HEK293 (cell line): ENCODE measurements at regions not wholly inside any gene's neighbourhood (a gene's known extent, or its start where the extent isn't known, plus 50 kb on each side); places are given as distances from the start of the nearest gene placed in this dataset.

ENCODE experiments used
- CTCF ChIA-PET: fragments of 350-600 bp; formaldehyde crosslinking; extraction: SDS; loops from one replicate; lab custom pipeline; 2021; ENCODE audit warnings: antibody characterized with exemption; lab: Yijun Ruan, JAX
- POLR2A ChIA-PET: fragments of 300-600 bp; formaldehyde crosslinking; extraction: SDS; loops from one replicate; lab custom pipeline; 2020; ENCODE audit warnings: antibody characterized with exemption, inconsistent platforms; lab: Yijun Ruan, JAX
- H3K27ac ChIP-seq: fragments of 200-500 bp; sonication (Bioruptor generic); 2 replicates; pipeline ENCODE4 v1.5.1; 2014; ENCODE audit warnings: low read depth, low read length, control low read depth, inconsistent platforms; ENCODE audit errors: extremely low read depth
- H3K36me3 ChIP-seq, 2 experiments: fragments of 200-500 bp in 1 of 2; sonication (Bioruptor generic) in 1 of 2; 1 replicate in 1 of 2; 2 replicates in 1 of 2; pipeline ENCODE4 v1.5.1; 2014 to 2017; ENCODE audit warnings: inconsistent platforms in 2 of 2, low read length in 2 of 2; ENCODE audit not compliant: control insufficient read depth in 2 of 2, insufficient read depth in 1 of 2
- H3K4me1 ChIP-seq: fragments of 200-500 bp; sonication (Bioruptor generic); 2 replicates; pipeline ENCODE4 v1.5.1; 2014; ENCODE audit warnings: mild to moderate bottlenecking, low read length, inconsistent platforms; ENCODE audit not compliant: control insufficient read depth, insufficient read depth
- H3K4me3 ChIP-seq: 2 replicates; pipeline ENCODE4 v1.5.1; 2011; ENCODE audit warnings: low read depth, mild to moderate bottlenecking, control low read depth, low read length, moderate library complexity
- H3K9me3 ChIP-seq: fragments of 200-500 bp; sonication (Bioruptor generic); 2 replicates; pipeline ENCODE4 v1.5.1; 2014; ENCODE audit warnings: low read depth, low read length, inconsistent platforms; ENCODE audit not compliant: control insufficient read depth, insufficient read depth
- HOXC10 ChIP-seq: sonication (generic); formaldehyde crosslinking; IDR thresholded peaks from 2 replicates; pipeline ENCODE4 v1.8.1; 2023; ENCODE audit warnings: mild to moderate bottlenecking, missing genetic modification reagents
- INSM2 ChIP-seq: fragments of 450-650 bp; formaldehyde crosslinking; IDR thresholded peaks from 2 replicates; pipeline ENCODE4 v1.5.1; 2016; ENCODE audit warnings: missing biosample characterization, missing genetic modification characterization
- MZF1 ChIP-seq: fragments of 450-650 bp; formaldehyde crosslinking; IDR thresholded peaks from 2 replicates; pipeline ENCODE4 v1.5.1; 2017; ENCODE audit warnings: missing biosample characterization, missing genetic modification characterization, borderline replicate concordance
- OSR2 ChIP-seq: fragments of 450-650 bp; formaldehyde crosslinking; IDR thresholded peaks from 2 replicates; pipeline ENCODE4 v1.5.1; 2016; ENCODE audit warnings: missing biosample characterization, missing genetic modification characterization
- PRDM6 ChIP-seq: fragments of 450-650 bp; formaldehyde crosslinking; IDR thresholded peaks from 2 replicates; pipeline ENCODE4 v1.5.1; 2017; ENCODE audit warnings: missing biosample characterization, missing genetic modification characterization
- SP2 ChIP-seq: fragments of 450-650 bp; formaldehyde crosslinking; IDR thresholded peaks from 2 replicates; pipeline ENCODE4 v1.5.1; 2016; ENCODE audit warnings: missing biosample characterization, missing genetic modification characterization
- SP7 ChIP-seq: fragments of 450-650 bp; formaldehyde crosslinking; IDR thresholded peaks from 2 replicates; pipeline ENCODE4 v1.5.1; 2016; ENCODE audit warnings: missing biosample characterization, missing genetic modification characterization
- WT1 ChIP-seq: fragments of 450-650 bp; formaldehyde crosslinking; IDR thresholded peaks from 2 replicates; pipeline ENCODE4 v1.5.1; 2016; ENCODE audit warnings: missing biosample characterization, missing genetic modification characterization
- YY2 ChIP-seq: fragments of 450-650 bp; formaldehyde crosslinking; IDR thresholded peaks from 2 replicates; pipeline ENCODE4 v1.5.1; 2016; ENCODE audit warnings: missing biosample characterization, missing genetic modification characterization
- ZBTB7A ChIP-seq: fragments of 450-650 bp; formaldehyde crosslinking; IDR thresholded peaks from 2 replicates; pipeline ENCODE4 v1.5.1; 2016; ENCODE audit warnings: low read depth, missing biosample characterization, missing genetic modification characterization
- ZFP3 ChIP-seq: fragments of 450-650 bp; formaldehyde crosslinking; IDR thresholded peaks from 2 replicates; pipeline ENCODE4 v1.5.1; 2016; ENCODE audit warnings: low read depth, missing biosample characterization, missing genetic modification characterization
- ZFP41 ChIP-seq: fragments of 450-650 bp; formaldehyde crosslinking; IDR thresholded peaks from 2 replicates; pipeline ENCODE4 v1.5.1; 2016; ENCODE audit warnings: missing biosample characterization, missing genetic modification characterization, borderline replicate concordance
- ZFP69B ChIP-seq: fragments of 450-650 bp; formaldehyde crosslinking; IDR thresholded peaks from 2 replicates; pipeline ENCODE4 v1.5.1; 2016; ENCODE audit warnings: missing biosample characterization, missing genetic modification characterization
- ZNF140 ChIP-seq: fragments of 450-650 bp; formaldehyde crosslinking; IDR thresholded peaks from 2 replicates; pipeline ENCODE4 v1.5.1; 2016; ENCODE audit warnings: missing biosample characterization, missing genetic modification characterization
- ZNF146 ChIP-seq: fragments of 450-650 bp; formaldehyde crosslinking; IDR thresholded peaks from 2 replicates; pipeline ENCODE4 v1.5.1; 2016; ENCODE audit warnings: missing biosample characterization, missing genetic modification characterization
- ZNF19 ChIP-seq: fragments of 450-650 bp; formaldehyde crosslinking; IDR thresholded peaks from 2 replicates; pipeline ENCODE4; 2016; ENCODE audit warnings: missing biosample characterization, missing genetic modification characterization, low read depth
- ZNF214 ChIP-seq: fragments of 450-650 bp; formaldehyde crosslinking; IDR thresholded peaks from 2 replicates; pipeline ENCODE4 v1.5.1; 2017; ENCODE audit warnings: missing biosample characterization, mild to moderate bottlenecking, missing genetic modification characterization, borderline replicate concordance
- ZNF335 ChIP-seq: fragments of 450-650 bp; formaldehyde crosslinking; conservative IDR thresholded peaks from 2 replicates; pipeline ENCODE4 v1.5.1; 2016; ENCODE audit warnings: missing biosample characterization, missing genetic modification characterization
- ZNF350 ChIP-seq: fragments of 450-650 bp; formaldehyde crosslinking; IDR thresholded peaks from 2 replicates; pipeline ENCODE4 v1.5.0; 2017; ENCODE audit warnings: missing biosample characterization, mild to moderate bottlenecking, missing genetic modification characterization
- ZNF366 ChIP-seq: fragments of 450-650 bp; formaldehyde crosslinking; conservative IDR thresholded peaks from 2 replicates; pipeline ENCODE4 v1.5.1; 2016; ENCODE audit warnings: missing biosample characterization, missing genetic modification characterization
- ZNF518A ChIP-seq: fragments of 450-650 bp; formaldehyde crosslinking; conservative IDR thresholded peaks from 2 replicates; pipeline ENCODE4 v1.5.1; 2016; ENCODE audit warnings: low read depth, missing biosample characterization, missing genetic modification characterization
- ZNF530 ChIP-seq: fragments of 450-650 bp; formaldehyde crosslinking; IDR thresholded peaks from 2 replicates; pipeline ENCODE4 v1.5.1; 2016; ENCODE audit warnings: low read depth, missing biosample characterization, missing genetic modification characterization
- ZNF561 ChIP-seq: fragments of 450-650 bp; IDR thresholded peaks from 2 replicates; pipeline ENCODE4 v1.5.1; 2018; ENCODE audit warnings: missing biosample characterization, missing genetic modification characterization, borderline replicate concordance
- ZNF585B ChIP-seq: fragments of 450-650 bp; formaldehyde crosslinking; IDR thresholded peaks from 2 replicates; pipeline ENCODE4 v1.5.1; 2016; ENCODE audit warnings: missing biosample characterization, missing genetic modification characterization
- ZNF600 ChIP-seq: fragments of 450-650 bp; formaldehyde crosslinking; IDR thresholded peaks from 2 replicates; pipeline ENCODE4 v1.5.1; 2016; ENCODE audit warnings: missing biosample characterization, missing genetic modification characterization
- ZNF621 ChIP-seq: fragments of 450-650 bp; formaldehyde crosslinking; IDR thresholded peaks from 2 replicates; pipeline ENCODE4 v1.5.1; 2017; ENCODE audit warnings: missing biosample characterization, missing genetic modification characterization
- ZNF791 ChIP-seq: fragments of 450-650 bp; formaldehyde crosslinking; IDR thresholded peaks from 2 replicates; pipeline ENCODE4 v1.5.1; 2016; ENCODE audit warnings: missing biosample characterization, missing genetic modification characterization
- TF ChIP-seq, protein P1 (sequence below): IDR thresholded peaks from 2 replicates; pipeline ENCODE4 v1.6.1; 2011; ENCODE audit warnings: mild to moderate bottlenecking, low read depth, low read length, borderline replicate concordance

GRCh38 chr4:25481648-25482047 lies 104.6 kb downstream of the ANAPC4 start:
- TF ChIP-seq ZNF214 (tag by site-specific recombination) (no peak), ZNF791 (tag by site-specific recombination) (no peak), ZNF350 (tag by site-specific recombination) (no peak), ZNF530 (no peak), MZF1 (tag by site-specific recombination) (no peak), ZFP3 (tag by site-specific recombination) (no peak), ZNF140 (tag by site-specific recombination) (no peak), ZFP69B (tag by site-specific recombination) (no peak), ZNF621 (no peak)
- Histone ChIP-seq H3K4me1 (no peaks in the 10 kb centered on the region), H3K9me3 (no peaks in the 10 kb centered on the region), H3K4me3 (no peak overlapping the region), H3K27ac (no peak overlapping the region), H3K36me3 (no peaks in the 10 kb centered on the region)
- POLR2A ChIA-PET = no interaction called here
- CTCF ChIA-PET = interaction anchor here (1.6 kb wide), 1 partner anchor 42 kb away, joined by 3 read pairs; no protein-coding TSS in a partner anchor

DNA sequence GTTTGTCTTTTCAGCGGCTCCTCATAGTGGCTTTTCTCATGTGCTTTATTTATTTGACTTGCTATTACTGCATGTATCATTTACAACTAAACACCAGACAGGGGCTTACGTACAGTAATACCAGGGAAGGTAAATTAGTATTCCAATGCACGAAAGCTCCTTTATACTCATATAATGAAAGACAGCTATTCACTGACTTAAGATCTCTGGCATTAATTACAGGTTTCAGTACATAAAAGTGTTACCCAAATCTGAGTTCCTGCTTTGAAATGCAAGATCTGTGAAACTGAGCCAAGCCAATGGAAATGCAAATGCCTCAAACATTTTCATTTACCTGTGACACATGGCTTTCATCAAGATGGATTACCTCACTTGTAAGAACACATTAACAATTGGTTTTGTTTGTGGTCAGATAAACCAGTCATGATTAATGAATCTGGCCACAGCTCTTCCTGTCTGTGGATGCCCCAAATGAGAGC lies 107.2 kb downstream of the ANAPC4 start:
- H3K4me3 ChIP-seq = no peak overlapping the region
- H3K9me3 ChIP-seq = no peaks in the 10 kb centered on the region
- H3K4me1 ChIP-seq = no peaks in the 10 kb centered on the region
- H3K36me3 ChIP-seq = no peaks in the 10 kb centered on the region
- ChIA-PET CTCF (interaction anchor here (0.7 kb wide), 1 partner anchor 47 kb away, joined by 3 read pairs; no protein-coding TSS in a partner anchor), POLR2A (interaction anchor here (0.5 kb wide), 1 partner anchor 838 kb away, joined by 3 read pairs; no protein-coding TSS in a partner anchor)
- H3K27ac ChIP-seq = no peak overlapping the region
- TF ChIP-seq ZNF600 (no peak), SP2 (tag by site-specific recombination) (no peak), OSR2 (tag by site-specific recombination) (peak; percentile 88), PRDM6 (tag by site-specific recombination) (peak; percentile 46), HOXC10 (no peak), WT1 (no peak), ZNF335 (tag by site-specific recombination) (no peak), ZNF146 (no peak), ZNF19 (tag by site-specific recombination) (no peak), INSM2 (tag by site-specific recombination) (peak; percentile 59; the same call in 1 of the 2 replicates), ZFP41 (tag by site-specific recombination) (no peak), ZNF561 (tag by site-specific recombination) (no peak), SP7 (tag by site-specific recombination) (peak; percentile 100), ZNF518A (tag by site-specific recombination) (no peak), ZNF366 (tag by site-specific recombination) (peak; percentile 59), ZNF585B (tag by site-specific recombination) (no peak), ZBTB7A (no peak), YY2 (no peak)
- TF ChIP-seq, protein P1, sequence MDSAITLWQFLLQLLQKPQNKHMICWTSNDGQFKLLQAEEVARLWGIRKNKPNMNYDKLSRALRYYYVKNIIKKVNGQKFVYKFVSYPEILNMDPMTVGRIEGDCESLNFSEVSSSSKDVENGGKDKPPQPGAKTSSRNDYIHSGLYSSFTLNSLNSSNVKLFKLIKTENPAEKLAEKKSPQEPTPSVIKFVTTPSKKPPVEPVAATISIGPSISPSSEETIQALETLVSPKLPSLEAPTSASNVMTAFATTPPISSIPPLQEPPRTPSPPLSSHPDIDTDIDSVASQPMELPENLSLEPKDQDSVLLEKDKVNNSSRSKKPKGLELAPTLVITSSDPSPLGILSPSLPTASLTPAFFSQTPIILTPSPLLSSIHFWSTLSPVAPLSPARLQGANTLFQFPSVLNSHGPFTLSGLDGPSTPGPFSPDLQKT = no peak
